Vagina (tissue), 2 donors: ENCODE measurements at regions not wholly inside any gene's neighbourhood (a gene's known extent, or its start where the extent isn't known, plus 50 kb on each side); places are given as distances from the start of the nearest gene placed in this dataset.

Experiments used
- DNase-seq, 2 donors: peaks; one replicate each; pipeline ENCODE4 v3.0.0-alpha.2; 2017; ENCODE audit errors: extremely low spot score in 2 of 2
- H3K27ac ChIP-seq: fragments of 200-600 bp; sonication (generic); one replicate; pipeline ENCODE4 v1.5.1; 2019
- H3K27me3 ChIP-seq: fragments of 200-600 bp; sonication (generic); one replicate; pipeline ENCODE4 v1.5.1; 2019
- H3K36me3 ChIP-seq, 2 donors: fragments of 200-600 bp; sonication (generic); one replicate each; pipeline ENCODE4 v1.5.1; 2017 to 2019
- H3K4me1 ChIP-seq: fragments of 200-600 bp; sonication (generic); one replicate; pipeline ENCODE4 v1.5.1; 2019
- H3K4me3 ChIP-seq, 2 donors: fragments of 200-600 bp; sonication (generic); 1 replicate in 1 of 2; 2 replicates in 1 of 2; pipeline ENCODE4 v1.5.1; 2016 to 2019
- H3K9me3 ChIP-seq: fragments of 200-600 bp; sonication (generic); one replicate; pipeline ENCODE4 v1.5.1; 2019
- CTCF ChIP-seq, 3 experiments: fragments of 450-650 bp in 2 of 3; fragments of 200-600 bp in 1 of 3; sonication (generic) in 1 of 3; IDR thresholded peaks; one replicate each; pipeline ENCODE4 v1.5.1; 2017 to 2019; ENCODE audit warnings: antibody characterized with exemption in 3 of 3, mild to moderate bottlenecking in 2 of 3, moderate library complexity in 2 of 3
- POLR2A ChIP-seq, 2 donors: fragments of 450-650 bp; IDR thresholded peaks; one replicate each; pipeline ENCODE4 v1.6.1; 2017; ENCODE audit warnings: antibody characterized with exemption in 2 of 2, mild to moderate bottlenecking in 2 of 2, moderate library complexity in 2 of 2
- POLR2AphosphoS5 ChIP-seq, 2 donors: sonication (generic); formaldehyde crosslinking; IDR thresholded peaks; one replicate each; pipeline ENCODE4 v1.9.0; 2017; ENCODE audit warnings: antibody characterized with exemption in 2 of 2, mild to moderate bottlenecking in 2 of 2, low read depth in 1 of 2; ENCODE audit not compliant: insufficient read depth in 1 of 2
- intact Hi-C: fragments of 100-400 bp; cut with DNase I; formaldehyde crosslinking; loops from one replicate; pipeline ENCODE4 v1.15.1; 2023

GRCh38 chrX:110414273-110414672 lies 55.6 kb downstream of the RTL9 start:
- intact Hi-C loops, result loop anchor here (5.0 kb wide), 1 partner anchor 257 kb away; no protein-coding TSS in a partner anchor
- no peak for TF ChIP-seq CTCF (IDR thresholded peaks at IDR 0.05)
- TF ChIP-seq POLR2AphosphoS5 (IDR thresholded peaks at IDR 0.05; ENCODE audit: insufficient read depth in 1 of 2, low read depth in 1 of 2), result no peak
- no peak for TF ChIP-seq POLR2A (IDR thresholded peaks at IDR 0.05)
- H3K27ac ChIP-seq, result no peak overlapping the region

GRCh38 chrX:110414679-110415439 lies 56.2 kb downstream of the RTL9 start:
- Histone ChIP-seq H3K27me3 (no peaks in the 10 kb centered on the region), H3K4me1 (peaks cover 7% of the 10 kb centered on the region), H3K36me3 (no peaks in the 10 kb centered on the region), H3K9me3 (no peaks in the 10 kb centered on the region), H3K27ac (no peak overlapping the region), H3K4me3 (no peak overlapping the region)
- no peak for DNase-seq
- intact Hi-C loops, result loop anchor here (5.0 kb wide), 1 partner anchor 258 kb away; no protein-coding TSS in a partner anchor
- no peak for TF ChIP-seq POLR2A (IDR thresholded peaks at IDR 0.05)
- TF ChIP-seq CTCF (IDR thresholded peaks at IDR 0.05), result no peak
- no peak for TF ChIP-seq POLR2AphosphoS5 (IDR thresholded peaks at IDR 0.05; ENCODE audit: insufficient read depth in 1 of 2, low read depth in 1 of 2)

More at GRCh38 chrX:110414273-110414672, 55.6 kb downstream of the RTL9 start:
- Histone ChIP-seq H3K36me3 (no peaks in the 10 kb centered on the region), H3K4me1 (peaks cover 7% of the 10 kb centered on the region), H3K4me3 (no peak overlapping the region), H3K27me3 (no peaks in the 10 kb centered on the region), H3K9me3 (no peaks in the 10 kb centered on the region)
- DNase-seq, result no peak

GRCh38 chrX:110415440-110416170 lies 57.0 kb downstream of the RTL9 start:
- Histone ChIP-seq H3K9me3 (no peaks in the 10 kb centered on the region), H3K27me3 (no peaks in the 10 kb centered on the region), H3K36me3 (no peaks in the 10 kb centered on the region), H3K4me3 (no peak overlapping the region), H3K4me1 (peaks cover 7% of the 10 kb centered on the region), H3K27ac (no peak overlapping the region)
- DNase-seq, result no peak
- no peak for TF ChIP-seq POLR2A (IDR thresholded peaks at IDR 0.05)
- intact Hi-C loops, result no loop called here

GRCh38 chrX:110417128-110417527 lies 58.5 kb downstream of the RTL9 start:
- H3K4me1 ChIP-seq, result peaks cover 7% of the 10 kb centered on the region
- DNase-seq, result no peak
- no peaks in the 10 kb centered on the region for H3K9me3 ChIP-seq
- no peaks in the 10 kb centered on the region for H3K36me3 ChIP-seq
- H3K27ac ChIP-seq, result no peak overlapping the region
- intact Hi-C loops, result no loop called here
- no peak overlapping the region for H3K4me3 ChIP-seq
- no peak for TF ChIP-seq POLR2AphosphoS5 (IDR thresholded peaks at IDR 0.05; ENCODE audit: insufficient read depth in 1 of 2, low read depth in 1 of 2)
- no peak for TF ChIP-seq POLR2A (IDR thresholded peaks at IDR 0.05)
- no peak for TF ChIP-seq CTCF (IDR thresholded peaks at IDR 0.05)
- H3K27me3 ChIP-seq, result no peaks in the 10 kb centered on the region

GRCh38 chrX:110418316-110419235 lies 59.9 kb downstream of the RTL9 start:
- Histone ChIP-seq H3K4me3 (no peak overlapping the region), H3K4me1 (no peaks in the 10 kb centered on the region), H3K9me3 (no peaks in the 10 kb centered on the region), H3K27ac (no peak overlapping the region), H3K27me3 (no peaks in the 10 kb centered on the region), H3K36me3 (no peaks in the 10 kb centered on the region)
- DNase-seq, result no peak
- TF ChIP-seq POLR2AphosphoS5 (IDR thresholded peaks at IDR 0.05; ENCODE audit: insufficient read depth in 1 of 2, low read depth in 1 of 2) (no peak), CTCF (IDR thresholded peaks at IDR 0.05) (peak in 1 of 3 experiments; percentile 22)
- intact Hi-C loops, result no loop called here
